ENCODE measurements at regions not wholly inside any gene's neighbourhood (a gene's known extent, or its start where the extent isn't known, plus 50 kb on each side); places are given as distances from the start of the nearest gene placed in this dataset.
A peak's percentile ranks its signal among the peaks of the same experiment; 100 is the strongest.

DNA sequence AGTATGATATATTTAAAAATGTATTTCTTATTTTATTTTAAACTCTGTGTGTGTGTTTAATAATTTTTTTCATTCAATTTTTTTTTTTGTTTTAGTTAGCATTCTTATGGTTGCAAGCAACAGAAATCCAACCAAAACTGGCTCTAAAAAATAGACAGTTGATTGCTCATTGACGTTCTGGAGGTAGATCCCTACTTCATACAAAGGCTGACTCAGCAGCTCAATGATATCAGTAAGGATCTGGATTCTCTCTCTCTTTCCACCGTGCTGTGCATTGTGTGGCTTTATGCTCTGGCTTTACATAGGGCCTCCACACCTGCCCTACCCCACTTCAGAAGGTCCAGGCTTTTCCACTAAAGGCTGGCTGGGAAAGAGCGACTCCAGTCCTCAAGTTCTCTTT is 117.8 kb downstream of the UCHL1 start:
- H3K4me1 ChIP-seq = peaks cover 0 to 26% (median 0%) of the 10 kb centered on the region in 3 donors
- TF ChIP-seq CTCF (IDR thresholded peaks at IDR 0.05) = no peak
- DNase-seq = no peak
- no peaks in the 10 kb centered on the region for H3K9me3 ChIP-seq
- intact Hi-C loops (cut with DNase I) = no loop called here
- H3K27ac ChIP-seq = no peak overlapping the region
- no peaks in the 10 kb centered on the region for H3K36me3 ChIP-seq
- 31 to 59% methylated on average over 1 to 3 of the region's 3 CpGs for WGBS, 2 donors
- no peak overlapping the region for H3K4me3 ChIP-seq
- H3K27me3 ChIP-seq = no peaks in the 10 kb centered on the region

DNA sequence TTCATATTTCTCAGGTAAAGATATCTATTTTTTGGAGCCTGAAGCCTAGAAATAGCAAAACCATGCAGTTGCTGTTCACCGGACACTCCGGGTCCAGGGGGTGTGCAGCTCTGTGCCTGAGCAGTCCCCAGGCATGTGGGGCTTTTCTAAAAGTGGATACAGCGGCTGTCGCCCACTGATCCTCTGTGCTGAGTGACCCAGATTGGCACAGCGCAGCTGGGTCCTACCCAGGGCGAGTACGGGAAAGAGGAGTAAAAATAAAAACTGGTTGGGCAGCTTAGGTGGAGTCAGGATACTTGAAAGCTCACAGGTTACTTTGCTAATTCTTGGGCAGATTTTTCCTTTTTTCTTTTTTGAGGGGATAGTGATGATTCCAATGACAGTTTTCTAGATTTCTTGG is 118.8 kb downstream of the UCHL1 start:
- H3K9me3 ChIP-seq = no peaks in the 10 kb centered on the region
- H3K4me3 ChIP-seq = peak overlapping the region in 1 of 4 donors; percentile 18
- no peaks in the 10 kb centered on the region for H3K36me3 ChIP-seq
- WGBS, 2 donors = 40 to 58% methylated on average over 7 of the region's 7 CpGs
- H3K4me1 ChIP-seq = peaks cover 0 to 19% (median under 1%) of the 10 kb centered on the region in 3 donors
- intact Hi-C loops (cut with DNase I) = no loop called here
- H3K27ac ChIP-seq = peak overlapping the region in 2 of 4 donors; percentile 30 to 40
- TF ChIP-seq CTCF (IDR thresholded peaks at IDR 0.05) (no peak), POLR2A (IDR thresholded peaks at IDR 0.05) (no peak)
- no peak for DNase-seq
- H3K27me3 ChIP-seq = no peaks in the 10 kb centered on the region

GRCh38 chr4:41377196-41377595 is 120.5 kb downstream of the UCHL1 start:
- Histone ChIP-seq H3K4me1 (peaks cover 0 to 23% (median 3%) of the 10 kb centered on the region in 3 donors), H3K36me3 (no peaks in the 10 kb centered on the region), H3K9me3 (no peaks in the 10 kb centered on the region), H3K4me3 (no peak overlapping the region), H3K27me3 (no peaks in the 10 kb centered on the region), H3K27ac (no peak overlapping the region)
- TF ChIP-seq CTCF (IDR thresholded peaks at IDR 0.05) = no peak
- intact Hi-C loops (cut with DNase I) = no loop called here
- WGBS, 2 donors = 83 to 92% methylated on average over 3 of the region's 3 CpGs
- DNase-seq = no peak

DNA sequence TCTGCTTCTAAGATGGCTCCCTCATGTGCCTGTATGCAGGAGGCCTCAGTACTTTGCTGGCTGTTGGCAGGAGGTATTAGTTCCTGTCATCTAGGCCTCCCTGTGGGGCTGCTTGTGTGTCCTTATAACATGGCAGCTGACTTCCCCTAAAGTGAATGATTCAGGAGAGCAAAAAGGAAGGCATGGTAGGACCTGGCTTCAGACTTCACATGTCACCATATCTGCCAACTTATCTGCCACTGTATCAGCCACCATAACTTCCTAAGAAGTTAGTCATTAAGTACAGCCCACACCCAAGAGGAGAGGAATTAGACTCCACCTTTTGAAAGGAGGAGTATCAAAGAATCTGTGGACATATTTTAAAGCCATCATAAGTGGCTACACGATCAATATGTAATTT is 122.5 kb downstream of the UCHL1 start:
- H3K36me3 ChIP-seq = no peaks in the 10 kb centered on the region
- H3K27me3 ChIP-seq = no peaks in the 10 kb centered on the region
- H3K9me3 ChIP-seq = no peaks in the 10 kb centered on the region
- peaks cover 0 to 23% (median 3%) of the 10 kb centered on the region in 3 donors for H3K4me1 ChIP-seq
- WGBS, 2 donors = 72 to 74% methylated on average over 1 of the region's 1 CpG
- no peak overlapping the region for H3K27ac ChIP-seq
- intact Hi-C loops (cut with DNase I) = no loop called here
- no peak overlapping the region for H3K4me3 ChIP-seq
- no peak for DNase-seq
- TF ChIP-seq POLR2A (IDR thresholded peaks at IDR 0.05) = no peak

GRCh38 chr4:41380511-41381157 is 123.9 kb downstream of the UCHL1 start:
- Histone ChIP-seq H3K4me1 (peaks cover 0 to 23% (median 3%) of the 10 kb centered on the region in 3 donors), H3K4me3 (no peak overlapping the region), H3K27me3 (no peaks in the 10 kb centered on the region), H3K36me3 (no peaks in the 10 kb centered on the region), H3K9me3 (no peaks in the 10 kb centered on the region), H3K27ac (no peak overlapping the region)
- 75 to 82% methylated on average over 1 of the region's 1 CpG for WGBS, 2 donors
- no peak for DNase-seq
- intact Hi-C loops (cut with DNase I) = no loop called here
- TF ChIP-seq POLR2A (IDR thresholded peaks at IDR 0.05) = no peak
- TF ChIP-seq CTCF (IDR thresholded peaks at IDR 0.05) = no peak

- 20 to 54% methylated on average over 2 to 3 of the region's 3 CpGs for WGBS, 2 donors
- Histone ChIP-seq H3K36me3 (no peaks in the 10 kb centered on the region), H3K27me3 (no peaks in the 10 kb centered on the region), H3K4me3 (no peak overlapping the region), H3K9me3 (no peaks in the 10 kb centered on the region), H3K4me1 (peaks cover 0 to 16% (median 3%) of the 10 kb centered on the region in 3 donors), H3K27ac (no peak overlapping the region)
- intact Hi-C loops (cut with DNase I) = no loop called here
- TF ChIP-seq POLR2A (IDR thresholded peaks at IDR 0.05) = no peak
- TF ChIP-seq CTCF (IDR thresholded peaks at IDR 0.05) = no peak
- no peak for DNase-seq
These were observed 124.7 kb downstream of the UCHL1 start for GRCh38 chr4:41381384-41381783.

All from esophagus squamous epithelium (tissue), 5 donors.